ENCODE measurements at regions not wholly inside any gene's neighbourhood (a gene's known extent, or its start where the extent isn't known, plus 50 kb on each side); places are given as distances from the start of the nearest gene placed in this dataset.

DNA sequence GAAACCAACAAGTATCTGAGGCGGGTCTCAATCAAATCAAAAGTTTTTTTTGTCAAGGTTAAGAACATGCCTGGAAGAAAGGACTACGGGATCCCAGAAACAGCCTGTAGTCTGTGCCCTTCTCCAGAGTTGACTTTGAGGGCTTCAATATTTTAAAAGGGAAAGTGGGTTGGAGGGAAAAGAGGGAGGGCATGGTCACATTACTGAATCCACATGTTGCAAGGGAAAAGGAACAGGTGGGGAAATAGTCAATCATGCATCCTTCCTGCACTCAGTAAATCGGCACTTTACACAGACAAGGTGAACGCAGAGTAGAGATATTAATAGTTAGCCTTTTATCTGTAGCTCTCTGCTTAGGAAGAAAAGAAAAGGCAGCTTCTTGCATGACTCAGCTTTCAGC lies 808.5 kb downstream of the UQCRFS1 start:
- no peak for DNase-seq (ENCODE audit: low read depth)

GRCh38 chr19:28403690-28404089 lies 809.3 kb downstream of the UQCRFS1 start:
- DNase-seq (ENCODE audit: low read depth), result no peak

DNA sequence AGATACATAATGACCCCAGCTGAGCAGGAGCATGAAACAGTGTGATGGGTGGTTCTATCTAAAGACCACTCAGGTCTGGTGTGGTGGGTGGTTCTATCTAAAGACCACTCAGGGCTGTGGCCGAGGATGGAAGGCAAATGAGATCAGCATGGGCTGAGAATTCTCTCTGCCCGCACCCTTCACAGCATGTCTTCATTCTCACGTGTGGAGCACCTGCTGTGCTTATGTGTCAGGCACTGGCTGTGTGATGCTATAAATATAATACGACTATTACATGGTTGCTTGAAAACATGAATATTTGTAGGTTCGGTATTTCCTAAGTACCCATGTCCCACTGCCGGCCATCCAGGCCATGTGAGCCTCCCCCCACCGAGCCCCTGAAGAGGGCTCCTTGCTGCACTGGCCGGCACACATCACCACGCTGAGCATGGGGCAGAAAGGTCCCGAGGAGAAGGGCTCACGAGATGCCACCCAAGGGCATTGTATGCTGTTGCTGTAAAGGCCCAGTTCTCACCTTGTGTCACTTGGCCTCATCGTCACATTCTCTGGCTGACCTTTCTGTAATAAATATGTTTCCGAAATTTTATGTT lies 810.2 kb downstream of the UQCRFS1 start:
- DNase-seq (ENCODE audit: low read depth), result no peak

DNA sequence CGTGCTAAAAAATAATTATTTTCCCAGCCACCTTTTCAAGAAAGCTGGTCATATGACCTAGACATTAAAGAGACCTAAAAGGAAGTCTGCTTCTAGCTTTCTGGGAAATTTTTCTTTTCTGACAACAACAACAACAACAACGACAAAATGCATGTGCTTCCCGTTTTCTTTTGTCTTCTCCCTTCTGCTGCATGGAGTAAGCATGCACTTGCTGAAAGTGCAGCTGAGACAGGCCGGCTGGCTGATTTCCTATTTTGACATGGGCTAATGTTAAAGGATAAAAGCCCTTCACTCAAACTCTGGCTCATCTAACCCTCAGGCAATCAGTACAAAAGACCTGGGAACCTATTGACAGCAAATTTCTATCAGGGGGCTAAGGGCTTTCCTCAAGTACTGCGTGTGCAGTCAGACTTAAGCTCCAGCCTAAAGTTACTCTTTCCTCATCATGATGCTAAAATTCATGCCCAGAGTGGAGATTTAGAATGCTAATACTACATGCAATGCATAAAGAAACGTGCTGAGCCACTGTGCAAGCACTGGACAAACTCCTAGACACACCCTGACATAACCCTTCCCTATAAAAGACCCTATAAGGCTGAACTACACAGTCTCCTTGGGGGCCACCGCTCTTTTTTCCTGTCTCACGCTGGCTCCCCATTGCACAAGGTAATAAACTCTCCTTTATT lies 811.1 kb downstream of the UQCRFS1 start:
- DNase-seq (ENCODE audit: low read depth), result no peak

GRCh38 chr19:28400953-28401671 lies 811.8 kb downstream of the UQCRFS1 start:
- no peak for DNase-seq (ENCODE audit: low read depth)

DNA sequence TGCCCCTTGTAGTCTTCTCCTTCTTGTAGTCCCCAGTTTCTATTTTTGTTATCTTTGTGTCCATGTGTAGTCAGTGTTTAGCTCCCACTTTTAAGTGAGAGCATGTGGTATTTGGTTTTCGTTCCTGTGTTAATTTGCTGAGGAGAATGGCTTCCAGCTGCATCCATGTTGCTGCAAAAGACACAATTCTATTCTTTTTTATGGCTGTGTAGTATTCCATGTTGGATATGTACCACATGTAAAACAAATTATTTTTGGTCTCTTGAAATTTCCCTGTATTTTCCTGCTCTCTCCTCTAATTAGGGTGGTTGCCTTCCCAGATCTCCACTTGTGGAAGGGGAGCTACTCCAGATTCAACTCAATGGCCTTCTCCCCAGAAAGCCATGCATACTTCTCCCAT lies 813.8 kb downstream of the UQCRFS1 start:
- no peak for DNase-seq (ENCODE audit: low read depth)

GRCh38 chr19:28397800-28398199 lies 815.2 kb downstream of the UQCRFS1 start:
- DNase-seq (ENCODE audit: low read depth), result no peak

DNA sequence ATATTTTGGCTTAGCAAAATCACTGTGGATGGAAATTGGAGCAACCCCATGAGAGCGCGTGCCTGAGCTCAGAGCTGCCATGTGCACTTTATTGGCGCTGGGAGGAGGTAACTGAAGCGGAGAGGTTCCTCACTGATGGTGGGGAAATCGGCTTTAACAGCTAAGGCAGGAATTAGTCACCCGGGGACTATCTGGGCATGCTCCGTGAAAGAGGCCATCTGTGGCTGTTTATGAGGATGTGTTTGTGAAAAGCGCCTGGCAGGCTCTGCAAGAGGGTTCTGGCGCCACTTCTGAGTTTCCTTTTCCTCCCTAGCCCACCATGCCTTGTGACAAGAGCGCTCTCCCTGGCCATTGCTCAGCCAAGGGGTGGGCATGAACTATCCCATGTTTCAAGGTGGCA lies 815.6 kb downstream of the UQCRFS1 start:
- DNase-seq (ENCODE audit: low read depth), result no peak

DNA sequence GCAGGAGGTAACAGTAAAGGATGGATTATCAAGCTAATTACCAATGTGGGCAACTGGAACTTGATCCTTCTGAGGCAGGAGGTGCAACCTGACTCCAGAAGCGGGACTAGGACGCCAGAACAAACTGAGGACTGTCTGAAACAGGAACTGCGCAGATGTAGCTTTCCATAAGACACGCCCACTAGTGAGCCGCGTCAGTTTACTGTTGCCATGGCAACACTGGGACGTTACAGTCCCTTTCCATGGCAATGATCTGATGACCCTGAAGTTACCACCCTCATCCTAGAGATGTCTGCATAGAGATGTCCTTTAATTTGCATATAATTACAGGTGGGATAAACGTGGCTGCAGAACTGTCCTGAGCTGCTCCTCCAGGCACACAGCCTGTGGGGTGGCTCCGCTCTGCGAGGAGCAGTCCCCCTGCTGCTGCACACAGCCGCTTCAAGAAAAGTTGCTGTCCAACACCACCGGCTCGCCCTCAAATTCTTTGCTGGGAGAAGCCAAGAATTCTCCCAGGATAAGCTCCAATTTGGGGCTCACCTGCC lies 816.6 kb downstream of the UQCRFS1 start:
- no peak for DNase-seq (ENCODE audit: low read depth)

- DNase-seq (ENCODE audit: low read depth), result no peak
These were observed 818.2 kb downstream of the UQCRFS1 start for GRCh38 chr19:28394725-28395124.

- DNase-seq (ENCODE audit: low read depth), result no peak
These were observed 819.2 kb downstream of the UQCRFS1 start for GRCh38 chr19:28393574-28394336.

GRCh38 chr19:28388988-28389387 lies 824.0 kb downstream of the UQCRFS1 start:
- DNase-seq (ENCODE audit: low read depth), result no peak

GRCh38 chr19:28387507-28387906 lies 825.4 kb downstream of the UQCRFS1 start:
- DNase-seq (ENCODE audit: low read depth), result no peak

DNA sequence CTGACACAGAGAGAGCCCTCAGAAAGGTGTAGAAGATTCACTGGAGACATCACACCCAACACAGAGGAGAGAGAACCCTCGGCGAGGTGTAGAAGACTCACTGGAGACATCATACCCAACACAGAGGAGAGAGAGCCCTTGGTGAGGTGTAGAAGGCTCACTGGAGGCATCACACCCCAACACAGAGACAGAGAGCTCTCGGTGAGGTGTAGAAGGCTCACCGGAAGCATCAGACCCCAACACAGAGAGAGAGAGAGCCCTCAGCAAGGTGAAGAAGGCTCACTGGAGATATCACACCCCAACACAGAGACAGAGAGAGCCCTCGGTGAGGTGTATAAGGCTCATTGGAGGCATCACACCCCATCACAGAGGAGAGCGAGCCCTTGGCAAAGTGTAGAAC lies 826.5 kb downstream of the UQCRFS1 start:
- no peak for DNase-seq (ENCODE audit: low read depth)

DNA sequence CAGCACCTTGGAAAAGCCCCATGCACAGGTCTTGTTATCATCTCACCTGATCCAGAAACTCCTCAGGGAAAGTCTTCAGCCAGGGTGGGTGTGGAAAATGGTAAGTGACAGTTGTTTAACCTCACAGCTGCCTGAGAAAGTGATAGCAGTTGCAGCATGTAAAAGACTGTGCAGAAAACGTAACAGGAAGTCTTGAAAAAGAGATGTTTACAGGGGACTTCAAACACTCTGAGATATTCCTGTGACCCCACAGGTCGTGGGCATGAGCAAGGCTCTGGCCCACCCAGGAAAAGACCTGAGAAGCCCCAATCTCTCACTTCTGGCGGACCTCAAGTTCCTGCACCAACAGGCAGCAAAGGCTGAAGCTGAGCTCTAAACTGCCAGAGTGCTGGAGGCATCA lies 826.9 kb downstream of the UQCRFS1 start:
- DNase-seq (ENCODE audit: low read depth), result no peak

- DNase-seq (ENCODE audit: low read depth), result no peak
These were observed 835.9 kb downstream of the UQCRFS1 start for GRCh38 chr19:28377077-28377476.

DNA sequence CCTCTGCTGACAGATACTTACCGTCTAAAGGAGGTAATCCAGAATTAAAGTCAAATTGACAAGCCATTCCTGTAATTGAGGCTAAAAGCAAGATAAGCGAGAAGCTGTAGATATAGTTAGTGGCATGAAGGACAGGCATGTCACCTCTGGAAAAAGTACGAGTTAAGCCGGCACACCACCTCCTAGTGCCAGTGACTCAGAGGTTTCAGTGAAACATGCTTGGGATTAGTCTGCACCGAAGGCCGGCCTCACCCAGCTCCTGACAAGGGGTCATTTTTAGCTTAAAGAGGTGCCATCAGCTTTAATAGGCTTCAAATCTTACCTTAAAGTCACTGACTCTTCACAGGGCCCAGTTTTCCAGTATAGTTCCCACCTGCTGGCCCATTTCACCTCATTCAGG lies 838.0 kb downstream of the UQCRFS1 start:
- DNase-seq (ENCODE audit: low read depth), result no peak

GRCh38 chr19:28372576-28373247 lies 840.2 kb downstream of the UQCRFS1 start:
- DNase-seq (ENCODE audit: low read depth), result no peak

DNA sequence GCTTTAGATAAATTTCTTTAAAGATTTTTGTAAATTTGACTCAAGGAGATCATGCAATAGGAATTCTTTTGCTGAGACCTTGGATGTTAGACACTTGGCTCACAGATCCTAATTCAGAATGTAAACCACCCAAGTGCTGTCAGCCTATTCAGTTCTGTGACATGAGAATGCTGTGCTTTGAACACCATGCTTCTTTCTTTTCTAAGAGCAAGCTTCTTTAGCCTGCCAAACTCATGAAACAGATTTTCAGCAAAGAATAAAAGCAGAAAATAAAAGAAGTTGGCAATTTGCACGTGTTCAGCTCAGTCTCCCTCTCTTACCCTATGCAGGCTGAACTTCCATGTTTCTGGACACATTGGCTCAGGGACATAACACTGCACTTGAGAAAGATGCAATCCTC lies 845.8 kb downstream of the UQCRFS1 start:
- no peak for DNase-seq (ENCODE audit: low read depth)

DNA sequence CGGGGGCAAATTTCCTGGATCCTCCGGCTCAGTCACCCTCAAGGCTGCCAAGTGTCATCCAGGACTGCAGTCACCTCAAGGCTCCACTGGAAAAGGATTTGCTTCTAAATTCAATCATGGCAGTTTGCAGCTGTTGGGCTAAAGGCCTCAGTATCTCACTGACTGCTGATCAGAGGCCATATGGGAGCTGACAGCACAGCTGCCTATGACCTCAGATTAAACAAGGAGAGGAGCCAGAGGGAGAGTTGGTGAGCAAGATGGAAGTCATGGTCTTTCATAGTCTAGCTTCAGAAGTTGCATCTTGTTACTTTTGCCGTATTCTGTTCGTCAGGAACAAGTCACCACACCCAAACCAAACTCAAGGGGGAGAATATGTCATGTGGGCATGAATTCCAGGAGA lies 849.7 kb downstream of the UQCRFS1 start:
- DNase-seq (ENCODE audit: low read depth), result no peak

DNA sequence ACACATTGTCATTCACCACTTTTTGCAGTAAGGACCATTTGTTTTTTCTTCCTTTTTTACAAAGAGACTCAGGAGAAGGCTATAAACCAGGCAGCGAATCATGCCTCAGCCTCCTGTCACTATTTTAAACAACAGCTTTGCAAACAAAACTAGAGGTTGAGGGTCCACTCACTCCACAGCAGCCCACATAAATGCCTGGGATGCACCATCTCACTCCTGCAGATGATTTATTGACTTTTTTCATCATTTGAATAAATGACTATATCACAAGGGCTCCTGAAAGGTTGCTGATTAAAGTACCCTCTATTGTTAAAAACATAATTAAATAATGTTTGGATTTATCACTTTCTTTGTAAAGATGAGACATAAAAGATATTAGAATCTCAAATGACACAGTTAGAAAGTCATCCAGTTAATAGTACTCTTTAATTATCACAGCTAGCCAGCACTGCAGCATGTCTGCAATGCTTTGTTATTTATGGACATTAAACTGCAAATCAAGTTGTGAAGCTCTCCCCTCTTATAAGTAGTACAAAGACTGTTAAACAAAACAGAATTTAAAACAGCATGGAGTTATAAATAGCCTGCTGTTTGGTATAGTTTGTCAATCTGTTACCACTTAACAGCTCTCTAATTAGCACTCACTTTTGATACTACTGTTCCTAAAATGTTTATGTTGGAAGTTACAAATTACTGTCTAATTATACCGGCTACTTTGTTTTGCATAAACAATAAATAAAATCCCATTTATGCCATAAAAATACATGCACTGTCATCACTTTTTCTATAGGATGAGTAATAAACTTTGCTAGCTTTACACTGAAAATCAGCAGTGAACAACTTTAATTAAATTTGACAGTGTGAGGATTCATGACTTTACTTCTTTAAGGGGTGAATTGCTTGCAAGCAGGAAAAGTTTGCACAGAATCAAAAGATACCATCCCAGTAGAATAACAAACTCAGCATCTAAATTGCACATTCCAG lies 853.2 kb downstream of the UQCRFS1 start:
- DNase-seq (ENCODE audit: low read depth), result no peak

All from stimulated activated CD8-positive, alpha-beta memory T cell treated with anti-CD3 and anti-CD28 coated beads, Interleukin-7, amount 100 ng/mL, for 24 hours (primary cell).